ENCODE measurements at regions not wholly inside any gene's neighbourhood (a gene's known extent, or its start where the extent isn't known, plus 50 kb on each side); places are given as distances from the start of the nearest gene placed in this dataset.

GRCh38 chr6:87828044-87828443 lies 126.0 kb upstream of the AKIRIN2 start:
- DNase-seq (ENCODE audit: low spot score) = no peak
- intact Hi-C loops (cut with DNase I) = no loop called here
- ATAC-seq = no peak

GRCh38 chr6:87827346-87827745 lies 125.3 kb upstream of the AKIRIN2 start:
- DNase-seq (ENCODE audit: low spot score) (no peak), ATAC-seq (no peak)
- intact Hi-C loops (cut with DNase I) = no loop called here

GRCh38 chr6:87826424-87826823 lies 124.4 kb upstream of the AKIRIN2 start:
- ATAC-seq = no peak
- intact Hi-C loops (cut with DNase I) = no loop called here
- no peak for DNase-seq (ENCODE audit: low spot score)

- ATAC-seq = peak; percentile 28
- intact Hi-C loops (cut with DNase I) = no loop called here
- DNase-seq (ENCODE audit: low spot score) = no peak
Measured at GRCh38 chr6:87825821-87826221, 123.8 kb upstream of the AKIRIN2 start.

- DNase-seq (ENCODE audit: low spot score) (no peak), ATAC-seq (peak; percentile 78)
- intact Hi-C loops (cut with DNase I) = no loop called here
Measured at GRCh38 chr6:87824958-87825491, 123.0 kb upstream of the AKIRIN2 start.

GRCh38 chr6:87822011-87822410 lies 120.0 kb upstream of the AKIRIN2 start:
- intact Hi-C loops (cut with DNase I) = no loop called here
- ATAC-seq = no peak
- no peak for DNase-seq (ENCODE audit: low spot score)

GRCh38 chr6:87820343-87820984 lies 118.4 kb upstream of the AKIRIN2 start:
- ATAC-seq (no peak), DNase-seq (ENCODE audit: low spot score) (no peak)
- intact Hi-C loops (cut with DNase I) = no loop called here

GRCh38 chr6:87817183-87817582 lies 115.2 kb upstream of the AKIRIN2 start:
- DNase-seq (ENCODE audit: low spot score) (no peak), ATAC-seq (peak; percentile 67)
- intact Hi-C loops (cut with DNase I) = no loop called here

DNA sequence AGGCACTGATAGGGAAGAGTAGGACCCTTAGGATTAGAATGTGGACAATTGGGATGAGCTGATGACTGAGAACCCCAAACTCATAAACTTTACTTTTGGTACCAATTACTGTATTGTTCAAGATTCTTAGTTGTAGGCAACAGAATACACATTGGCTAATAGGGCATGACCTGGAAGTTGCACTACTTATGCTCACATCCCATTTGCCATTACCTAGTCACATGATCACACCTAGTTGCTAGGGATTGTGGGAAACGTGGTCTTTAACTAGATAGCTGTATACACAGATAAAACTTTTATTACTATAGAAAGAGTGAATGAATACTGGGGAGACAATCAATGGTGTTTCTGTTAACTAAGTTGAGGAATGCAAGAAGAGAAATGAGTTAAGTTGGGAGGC lies 113.4 kb upstream of the AKIRIN2 start:
- no peak for DNase-seq (ENCODE audit: low spot score)
- intact Hi-C loops (cut with DNase I) = no loop called here
- no peak for ATAC-seq

- DNase-seq (ENCODE audit: low spot score) (no peak), ATAC-seq (no peak)
- intact Hi-C loops (cut with DNase I) = no loop called here
Measured at GRCh38 chr6:87808005-87808757, 106.1 kb upstream of the AKIRIN2 start.

- intact Hi-C loops (cut with DNase I) = no loop called here
Measured at GRCh38 chr6:87807475-87807874, 105.4 kb upstream of the AKIRIN2 start.

DNA sequence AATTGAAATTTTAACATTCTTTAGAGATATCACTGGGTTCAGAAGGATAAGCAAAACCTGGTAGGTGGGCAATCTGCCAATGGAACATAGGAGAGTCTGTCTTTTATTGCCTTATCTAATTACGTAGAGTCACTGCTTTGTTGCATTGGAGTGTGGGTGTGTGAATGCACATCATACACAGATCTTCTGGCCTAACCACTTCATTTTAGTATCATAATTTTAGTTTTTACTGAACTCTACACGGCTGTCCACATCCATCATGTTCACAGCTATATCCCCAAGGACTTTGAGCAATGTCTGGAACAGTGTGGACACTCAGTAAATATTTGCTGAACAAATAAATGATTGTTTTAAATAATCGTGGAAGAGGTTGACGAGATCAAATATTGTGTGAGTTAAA lies 104.6 kb upstream of the AKIRIN2 start:
- intact Hi-C loops (cut with DNase I) = no loop called here
- DNase-seq (ENCODE audit: low spot score) (no peak), ATAC-seq (peak; percentile 87)

More at GRCh38 chr6:87807475-87807874, 105.4 kb upstream of the AKIRIN2 start:
- ATAC-seq (no peak), DNase-seq (ENCODE audit: low spot score) (no peak)

- DNase-seq (ENCODE audit: low spot score) (no peak), ATAC-seq (peak; percentile 49)
- intact Hi-C loops (cut with DNase I) = no loop called here
Measured at GRCh38 chr6:87806099-87806498, 104.1 kb upstream of the AKIRIN2 start.

GRCh38 chr6:87803791-87804190 lies 101.8 kb upstream of the AKIRIN2 start:
- DNase-seq (ENCODE audit: low spot score) (no peak), ATAC-seq (no peak)
- intact Hi-C loops (cut with DNase I) = loop anchor here (2.0 kb wide), 1 partner anchor 59 kb away; no protein-coding TSS in a partner anchor

- intact Hi-C loops (cut with DNase I) = no loop called here
- no peak for DNase-seq (ENCODE audit: low spot score)
- ATAC-seq = no peak
Measured at GRCh38 chr6:87799651-87800050, 97.6 kb upstream of the AKIRIN2 start.

- no peak for ATAC-seq
- intact Hi-C loops (cut with DNase I) = no loop called here
- DNase-seq (ENCODE audit: low spot score) = no peak
Measured at GRCh38 chr6:87798393-87799278, 96.6 kb upstream of the AKIRIN2 start.

GRCh38 chr6:87794922-87795885 lies 93.2 kb upstream of the AKIRIN2 start:
- intact Hi-C loops (cut with DNase I) = no loop called here
- ATAC-seq (no peak), DNase-seq (ENCODE audit: low spot score) (no peak)

- no peak for DNase-seq (ENCODE audit: low spot score)
- intact Hi-C loops (cut with DNase I) = no loop called here
- ATAC-seq = no peak
Measured at GRCh38 chr6:87793315-87793714, 91.3 kb upstream of the AKIRIN2 start.

Measured in sciatic nerve (tissue), 2 donors.